MM.1S (cell line): ENCODE measurements at regions not wholly inside any gene's neighbourhood (a gene's known extent, or its start where the extent isn't known, plus 50 kb on each side); places are given as distances from the start of the nearest gene placed in this dataset.

Experiments used
- DNase-seq: peaks from one replicate; pipeline ENCODE4 v3.0.0-alpha.2; 2015
- H2AFZ ChIP-seq: fragments of 300-600 bp; sonication (generic); 2 replicates; pipeline ENCODE4 v1.6.0; 2016; ENCODE audit warnings: antibody characterized with exemption, low read length
- H3F3A ChIP-seq: fragments of 300-600 bp; sonication (generic); 2 replicates; pipeline ENCODE4 v1.6.1; 2016; ENCODE audit warnings: mild to moderate bottlenecking, antibody characterized with exemption, low read length, moderate library complexity, mixed read lengths; ENCODE audit not compliant: insufficient read depth
- H3K27ac ChIP-seq: fragments of 300-600 bp; sonication (generic); 2 replicates; pipeline ENCODE4 v1.5.1; 2016; ENCODE audit warnings: mild to moderate bottlenecking, low read length
- H3K27me3 ChIP-seq: fragments of 300-600 bp; sonication (generic); replicated peaks from 2 replicates; pipeline ENCODE4 v1.6.0; 2016; ENCODE audit warnings: low read length; ENCODE audit not compliant: insufficient read depth
- H3K36me3 ChIP-seq: fragments of 300-600 bp; sonication (generic); replicated peaks from 2 replicates; pipeline ENCODE4 v1.6.1; 2016; ENCODE audit warnings: mild to moderate bottlenecking, low read length, mixed read lengths; ENCODE audit not compliant: insufficient read depth
- H3K4me1 ChIP-seq: fragments of 300-600 bp; sonication (generic); 2 replicates; pipeline ENCODE4 v1.6.1; 2016; ENCODE audit warnings: low read length, mixed read lengths
- H3K4me2 ChIP-seq: fragments of 300-600 bp; sonication (generic); 2 replicates; pipeline ENCODE4 v1.6.0; 2016; ENCODE audit warnings: low read depth, low read length
- H3K4me3 ChIP-seq: fragments of 300-600 bp; sonication (generic); 2 replicates; pipeline ENCODE4 v1.5.1; 2016; ENCODE audit warnings: low read length, mixed read lengths
- H3K79me2 ChIP-seq: fragments of 300-600 bp; sonication (generic); 2 replicates; pipeline ENCODE4 v1.6.1; 2016; ENCODE audit warnings: mixed run types, low read length, mixed read lengths
- H3K9ac ChIP-seq: fragments of 300-600 bp; sonication (generic); 2 replicates; pipeline ENCODE4 v1.6.1; 2016; ENCODE audit warnings: low read length, mixed read lengths
- H3K9me2 ChIP-seq: fragments of 300-600 bp; sonication (generic); replicated peaks from 2 replicates; pipeline ENCODE4 v1.6.1; 2016; ENCODE audit warnings: mild to moderate bottlenecking, low read length, mixed read lengths; ENCODE audit not compliant: insufficient read depth
- H3K9me3 ChIP-seq: fragments of 300-600 bp; sonication (generic); replicated peaks from 2 replicates; pipeline ENCODE4 v1.6.1; 2016; ENCODE audit warnings: mild to moderate bottlenecking, low read length, mixed read lengths; ENCODE audit not compliant: insufficient read depth
- H4K20me1 ChIP-seq: fragments of 300-600 bp; sonication (generic); 2 replicates; pipeline ENCODE4 v1.6.1; 2016; ENCODE audit warnings: mild to moderate bottlenecking, low read length, moderate library complexity, mixed read lengths; ENCODE audit not compliant: insufficient read depth
- CTCF ChIP-seq: fragments of 300-600 bp; sonication (generic); IDR thresholded peaks from 2 replicates; pipeline ENCODE4 v1.5.1; 2016; ENCODE audit warnings: antibody characterized with exemption, low read length, mixed read lengths
- EZH2 ChIP-seq: fragments of 300-600 bp; sonication (generic); optimal IDR thresholded peaks from 2 replicates; pipeline ENCODE3; 2017; ENCODE audit warnings: low read depth, mild to moderate bottlenecking, antibody characterized with exemption, low read length, mixed read lengths
- EZH2phosphoT487 ChIP-seq: fragments of 300-600 bp; sonication (generic); IDR thresholded peaks from 2 replicates; pipeline ENCODE4 v1.6.1; 2018; ENCODE audit warnings: antibody characterized with exemption, low read length

- no peaks in the 10 kb centered on the region for H3F3A ChIP-seq
- H3K27ac ChIP-seq, result no peak overlapping the region
- no peak for TF ChIP-seq CTCF
- no peak for TF ChIP-seq EZH2phosphoT487
- no peak for TF ChIP-seq EZH2
- no peaks in the 10 kb centered on the region for H3K9me2 ChIP-seq
- no peaks in the 10 kb centered on the region for H4K20me1 ChIP-seq
- no peaks in the 10 kb centered on the region for H3K9me3 ChIP-seq
- H3K36me3 ChIP-seq, result no peaks in the 10 kb centered on the region
- no peak overlapping the region for H3K9ac ChIP-seq
- no peak overlapping the region for H3K4me3 ChIP-seq
- H3K4me1 ChIP-seq, result no peaks in the 10 kb centered on the region
- no peak overlapping the region for H3K4me2 ChIP-seq
- no peak for DNase-seq
- H3K79me2 ChIP-seq, result no peaks in the 10 kb centered on the region
- no peaks in the 10 kb centered on the region for H3K27me3 ChIP-seq
- H2AFZ ChIP-seq, result no peak overlapping the region
Measured at GRCh38 chr2:236359426-236360045, 95.3 kb upstream of the ASB18 start.

- no peak for TF ChIP-seq CTCF
- no peak for TF ChIP-seq EZH2
- TF ChIP-seq EZH2phosphoT487, result no peak
- no peak overlapping the region for H3K27ac ChIP-seq
Measured at GRCh38 chr2:236360496-236360895, 96.3 kb upstream of the ASB18 start.

GRCh38 chr2:236363711-236364277 is 99.6 kb upstream of the ASB18 start:
- no peak overlapping the region for H3K27ac ChIP-seq
- no peak overlapping the region for H3K4me2 ChIP-seq
- no peaks in the 10 kb centered on the region for H3K9me3 ChIP-seq
- H3K36me3 ChIP-seq, result no peaks in the 10 kb centered on the region
- H3K9ac ChIP-seq, result no peak overlapping the region
- H3K27me3 ChIP-seq, result no peaks in the 10 kb centered on the region
- H4K20me1 ChIP-seq, result no peaks in the 10 kb centered on the region
- no peak overlapping the region for H3K4me3 ChIP-seq
- no peak overlapping the region for H2AFZ ChIP-seq
- DNase-seq, result no peak
- TF ChIP-seq EZH2 (no peak), CTCF (no peak)
- H3K79me2 ChIP-seq, result no peaks in the 10 kb centered on the region
- H3F3A ChIP-seq, result peaks cover 7% of the 10 kb centered on the region; the same call in 1 of the 2 replicates
- peaks cover 14% of the 10 kb centered on the region for H3K4me1 ChIP-seq
- H3K9me2 ChIP-seq, result no peaks in the 10 kb centered on the region

More at GRCh38 chr2:236360496-236360895, 96.3 kb upstream of the ASB18 start:
- no peaks in the 10 kb centered on the region for H3K36me3 ChIP-seq
- H2AFZ ChIP-seq, result no peak overlapping the region
- H3K4me2 ChIP-seq, result no peak overlapping the region
- H3K4me3 ChIP-seq, result no peak overlapping the region
- no peak for DNase-seq
- H4K20me1 ChIP-seq, result no peaks in the 10 kb centered on the region
- H3K79me2 ChIP-seq, result no peaks in the 10 kb centered on the region
- no peaks in the 10 kb centered on the region for H3K9me3 ChIP-seq
- H3K9ac ChIP-seq, result no peak overlapping the region
- H3K27me3 ChIP-seq, result no peaks in the 10 kb centered on the region
- H3F3A ChIP-seq, result no peaks in the 10 kb centered on the region
- no peaks in the 10 kb centered on the region for H3K9me2 ChIP-seq
- peaks cover 4% of the 10 kb centered on the region for H3K4me1 ChIP-seq
